Prostate gland (tissue), 2 donors: ENCODE measurements at regions not wholly inside any gene's neighbourhood (a gene's known extent, or its start where the extent isn't known, plus 50 kb on each side); places are given as distances from the start of the nearest gene placed in this dataset.

ENCODE experiments used
- CTCF ChIP-seq, 4 experiments: fragments of 200-600 bp in 2 of 4; fragments of 450-650 bp in 2 of 4; sonication (generic) in 2 of 4; IDR thresholded peaks; 1 replicate in 3 of 4; 2 replicates in 1 of 4; pipeline ENCODE4 v1.5.1; 2016 to 2019; ENCODE audit warnings: antibody characterized with exemption in 4 of 4, mild to moderate bottlenecking in 2 of 4, moderate library complexity in 2 of 4
- POLR2A ChIP-seq: fragments of 450-650 bp; IDR thresholded peaks from one replicate; pipeline ENCODE4 v1.6.1; 2016; ENCODE audit warnings: antibody characterized with exemption, mild to moderate bottlenecking
- POLR2AphosphoS5 ChIP-seq: sonication (generic); formaldehyde crosslinking; IDR thresholded peaks from one replicate; pipeline ENCODE4 v1.6.1; 2017; ENCODE audit warnings: antibody characterized with exemption

DNA sequence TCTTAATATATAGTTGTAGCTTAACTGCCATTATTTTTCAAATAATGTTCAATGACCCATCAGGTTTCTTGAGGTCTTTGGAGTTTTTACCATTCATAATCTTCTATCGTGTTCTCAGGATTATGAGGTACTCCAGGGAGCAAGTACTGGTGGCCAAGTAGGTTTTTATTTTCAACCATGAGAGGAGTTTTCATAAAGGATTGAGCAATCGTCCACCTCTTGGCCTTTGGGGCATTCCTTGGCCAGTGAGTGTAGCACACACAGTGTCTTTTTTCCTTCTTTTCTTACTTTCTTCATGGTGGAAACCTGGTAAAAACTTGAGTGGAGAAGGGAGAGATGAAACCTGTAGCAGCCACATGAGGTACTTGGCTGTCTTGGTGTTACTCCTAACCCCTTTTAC, 567.0 kb upstream of the NR3C2 start:
- no peak for TF ChIP-seq CTCF (IDR thresholded peaks at IDR 0.05)
- TF ChIP-seq POLR2A: no peak
- no peak for TF ChIP-seq POLR2AphosphoS5
